Left ventricle myocardium inferior (tissue), 1 donor: ENCODE measurements at regions not wholly inside any gene's neighbourhood (a gene's known extent, or its start where the extent isn't known, plus 50 kb on each side); places are given as distances from the start of the nearest gene placed in this dataset.

Experiments
- DNase-seq: peaks from one replicate; pipeline ENCODE4 v3.0.0-alpha.2; 2020
- H3K27ac ChIP-seq: fragments of 200-600 bp; replicated peaks from 2 replicates; pipeline ENCODE4 v1.8.0; 2021
- H3K27me3 ChIP-seq: fragments of 200-600 bp; 2 replicates; pipeline ENCODE4 v1.8.0; 2021; ENCODE audit warnings: low read depth
- H3K36me3 ChIP-seq: fragments of 200-600 bp; 2 replicates; pipeline ENCODE4 v1.8.0; 2021
- H3K4me1 ChIP-seq: fragments of 200-600 bp; 2 replicates; pipeline ENCODE4 v1.8.0; 2021
- H3K4me3 ChIP-seq: fragments of 200-600 bp; 2 replicates; pipeline ENCODE4 v1.8.0; 2021; ENCODE audit warnings: mild to moderate bottlenecking, moderate library complexity
- H3K9me3 ChIP-seq: fragments of 200-600 bp; replicated peaks from 2 replicates; pipeline ENCODE4 v1.8.0; 2021
- CTCF ChIP-seq: fragments of 200-600 bp; IDR thresholded peaks from 2 replicates; pipeline ENCODE4 v1.8.0; 2021; ENCODE audit warnings: antibody characterized with exemption, mild to moderate bottlenecking, borderline replicate concordance
- intact Hi-C: fragments of 100-400 bp; cut with micrococcal nuclease; formaldehyde crosslinking; loops from one replicate; pipeline ENCODE4 v1.11.0; 2022
- donor health status: DM: no; HTN: yes; CAD: no; lungs with severe emphysema.

GRCh38 chr14:25933731-25934130, 664.1 kb downstream of the NOVA1 start:
- Histone ChIP-seq H3K9me3 (no peaks in the 10 kb centered on the region), H3K27me3 (no peaks in the 10 kb centered on the region), H3K4me3 (no peak overlapping the region), H3K4me1 (no peaks in the 10 kb centered on the region), H3K36me3 (no peaks in the 10 kb centered on the region), H3K27ac (no peak overlapping the region)
- no peak for DNase-seq
- TF ChIP-seq CTCF = no peak
- intact Hi-C loops = no loop called here

GRCh38 chr14:25929881-25930615, 667.8 kb downstream of the NOVA1 start:
- DNase-seq = no peak
- H3K27ac ChIP-seq = no peak overlapping the region
- H3K27me3 ChIP-seq = no peaks in the 10 kb centered on the region
- intact Hi-C loops = no loop called here
- TF ChIP-seq CTCF = no peak
- H3K4me1 ChIP-seq = no peaks in the 10 kb centered on the region
- no peaks in the 10 kb centered on the region for H3K36me3 ChIP-seq
- no peaks in the 10 kb centered on the region for H3K9me3 ChIP-seq
- H3K4me3 ChIP-seq = no peak overlapping the region

- no peak for DNase-seq
- no peak overlapping the region for H3K27ac ChIP-seq
- intact Hi-C loops = no loop called here
- no peak overlapping the region for H3K4me3 ChIP-seq
- no peaks in the 10 kb centered on the region for H3K4me1 ChIP-seq
- H3K36me3 ChIP-seq = no peaks in the 10 kb centered on the region
- no peaks in the 10 kb centered on the region for H3K9me3 ChIP-seq
- H3K27me3 ChIP-seq = no peaks in the 10 kb centered on the region
- no peak for TF ChIP-seq CTCF
Measured at GRCh38 chr14:25911831-25912230, 686.0 kb downstream of the NOVA1 start.

GRCh38 chr14:25909045-25909747, 688.6 kb downstream of the NOVA1 start:
- intact Hi-C loops = no loop called here
- H3K4me3 ChIP-seq = no peak overlapping the region
- no peak for TF ChIP-seq CTCF
- no peak for DNase-seq
- no peaks in the 10 kb centered on the region for H3K27me3 ChIP-seq
- H3K27ac ChIP-seq = no peak overlapping the region
- H3K36me3 ChIP-seq = no peaks in the 10 kb centered on the region
- no peaks in the 10 kb centered on the region for H3K4me1 ChIP-seq
- H3K9me3 ChIP-seq = no peaks in the 10 kb centered on the region

- no peaks in the 10 kb centered on the region for H3K36me3 ChIP-seq
- intact Hi-C loops = no loop called here
- no peaks in the 10 kb centered on the region for H3K27me3 ChIP-seq
- H3K4me3 ChIP-seq = no peak overlapping the region
- no peaks in the 10 kb centered on the region for H3K9me3 ChIP-seq
- no peak for TF ChIP-seq CTCF
- no peaks in the 10 kb centered on the region for H3K4me1 ChIP-seq
- H3K27ac ChIP-seq = no peak overlapping the region
- DNase-seq = no peak
Measured at GRCh38 chr14:25908277-25909044, 689.4 kb downstream of the NOVA1 start.
